Psoas muscle (tissue), 7 donors: ENCODE measurements at regions not wholly inside any gene's neighbourhood (a gene's known extent, or its start where the extent isn't known, plus 50 kb on each side); places are given as distances from the start of the nearest gene placed in this dataset.

Experiments
- ATAC-seq, 4 donors: fragments of 200-7000 bp; cut with Tn5 transposase; one replicate each; pipeline ENCODE4 v1.9.1; 2020; ENCODE audit warnings: moderate library complexity in 3 of 4, mild to moderate bottlenecking in 2 of 4
- DNase-seq, 2 donors: peaks; one replicate each; pipeline ENCODE4 v3.0.0-alpha.2; 2020
- H3K27ac ChIP-seq: fragments of 200-600 bp; one replicate; pipeline ENCODE4 v1.8.0; 2022
- H3K27me3 ChIP-seq, 3 donors: fragments of 200-600 bp in 1 of 3; one replicate each; pipeline versions ENCODE4 v1.6.1 to v1.8.0; 2013 to 2022; ENCODE audit warnings: low read length in 2 of 3, mild to moderate bottlenecking in 2 of 3, moderate library complexity in 1 of 3; ENCODE audit not compliant: insufficient read depth in 3 of 3
- H3K36me3 ChIP-seq, 2 donors: fragments of 200-600 bp in 1 of 2; one replicate each; pipeline versions ENCODE4 v1.6.1 to v1.8.0; 2013 to 2022; ENCODE audit warnings: low read depth in 1 of 2, mild to moderate bottlenecking in 1 of 2, moderate library complexity in 1 of 2; ENCODE audit not compliant: insufficient read depth in 1 of 2
- H3K4me1 ChIP-seq: fragments of 200-600 bp; one replicate; pipeline ENCODE4 v1.8.0; 2022
- H3K4me3 ChIP-seq: fragments of 200-600 bp; one replicate; pipeline ENCODE4 v1.8.0; 2022; ENCODE audit warnings: mild to moderate bottlenecking
- H3K9me3 ChIP-seq: fragments of 200-600 bp; one replicate; pipeline ENCODE4 v1.8.0; 2022
- WGBS, 3 donors: extraction: QIAGEN DNeasy Blood & Tissue Kit; methylation state at CpG; one replicate each; pipeline versions ENCODE4 v1.1.6 to v1.1.7; 2013; 5-methylcytosine and 5-hydroxymethylcytosine counted together
- intact Hi-C, 2 donors: fragments of 100-400 bp; cut with DNase I; formaldehyde crosslinking; loops; one replicate each; pipeline versions ENCODE4 v1.11.0 to v1.14.2; 2022
- TF ChIP-seq, protein P1 (sequence below): fragments of 200-600 bp; IDR thresholded peaks from one replicate; pipeline ENCODE4 v1.8.0; 2022; ENCODE audit warnings: antibody characterized with exemption
- donor health status: healthy with polysubstance abuse.
- donor health status: DM: no; HTN: no; CAD: no; lungs with moderate emphysema.
- donor health status: Bipolar disorder and iron deficiency.
- donor health status: healthy.
- donor health status: DM: yes; HTN: yes; CAD: no.
- donor health status: DM: no; HTN: no; CAD: no.
- donor health status: DM: yes; HTN: yes; CAD: no.

DNA sequence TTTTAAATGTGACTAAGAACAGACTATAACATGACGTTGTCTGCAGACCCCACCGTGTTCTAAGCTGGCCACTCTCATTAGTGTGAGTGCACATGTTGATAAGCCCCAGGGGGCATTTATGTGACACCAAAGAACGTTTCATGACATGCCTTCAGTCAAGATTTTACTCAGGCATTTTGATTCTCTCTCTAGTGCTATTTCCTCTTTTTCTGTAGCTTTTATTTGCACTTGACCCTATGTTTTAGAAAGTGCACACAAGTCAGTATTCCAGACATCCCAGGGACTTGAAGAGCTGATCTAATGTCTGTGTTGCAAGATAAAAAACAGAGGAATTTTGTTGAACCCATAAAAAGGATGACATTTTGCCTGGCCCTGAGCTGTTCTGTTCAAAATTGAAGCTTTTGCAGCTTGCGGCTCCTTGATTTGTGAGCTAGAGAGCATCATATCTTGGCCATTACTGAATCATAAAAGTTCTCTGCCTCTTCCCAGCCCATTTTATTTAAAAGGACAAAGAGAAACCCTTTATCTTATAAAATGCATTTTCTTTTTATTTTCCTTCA lies 80.9 kb upstream of the TYRP1 start:
- no peak for ATAC-seq
- intact Hi-C loops, result no loop called here
- H3K36me3 ChIP-seq, result no peaks in the 10 kb centered on the region
- H3K4me3 ChIP-seq, result no peak overlapping the region
- DNase-seq, result no peak
- TF ChIP-seq, protein P1, sequence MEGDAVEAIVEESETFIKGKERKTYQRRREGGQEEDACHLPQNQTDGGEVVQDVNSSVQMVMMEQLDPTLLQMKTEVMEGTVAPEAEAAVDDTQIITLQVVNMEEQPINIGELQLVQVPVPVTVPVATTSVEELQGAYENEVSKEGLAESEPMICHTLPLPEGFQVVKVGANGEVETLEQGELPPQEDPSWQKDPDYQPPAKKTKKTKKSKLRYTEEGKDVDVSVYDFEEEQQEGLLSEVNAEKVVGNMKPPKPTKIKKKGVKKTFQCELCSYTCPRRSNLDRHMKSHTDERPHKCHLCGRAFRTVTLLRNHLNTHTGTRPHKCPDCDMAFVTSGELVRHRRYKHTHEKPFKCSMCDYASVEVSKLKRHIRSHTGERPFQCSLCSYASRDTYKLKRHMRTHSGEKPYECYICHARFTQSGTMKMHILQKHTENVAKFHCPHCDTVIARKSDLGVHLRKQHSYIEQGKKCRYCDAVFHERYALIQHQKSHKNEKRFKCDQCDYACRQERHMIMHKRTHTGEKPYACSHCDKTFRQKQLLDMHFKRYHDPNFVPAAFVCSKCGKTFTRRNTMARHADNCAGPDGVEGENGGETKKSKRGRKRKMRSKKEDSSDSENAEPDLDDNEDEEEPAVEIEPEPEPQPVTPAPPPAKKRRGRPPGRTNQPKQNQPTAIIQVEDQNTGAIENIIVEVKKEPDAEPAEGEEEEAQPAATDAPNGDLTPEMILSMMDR, result no peak
- no peak overlapping the region for H3K27ac ChIP-seq
- no peaks in the 10 kb centered on the region for H3K9me3 ChIP-seq
- H3K4me1 ChIP-seq, result no peaks in the 10 kb centered on the region
- WGBS, 3 donors, result 43 to 55% (median 46%) methylated on average over 4 of the region's 4 CpGs
- no peaks in the 10 kb centered on the region for H3K27me3 ChIP-seq

DNA sequence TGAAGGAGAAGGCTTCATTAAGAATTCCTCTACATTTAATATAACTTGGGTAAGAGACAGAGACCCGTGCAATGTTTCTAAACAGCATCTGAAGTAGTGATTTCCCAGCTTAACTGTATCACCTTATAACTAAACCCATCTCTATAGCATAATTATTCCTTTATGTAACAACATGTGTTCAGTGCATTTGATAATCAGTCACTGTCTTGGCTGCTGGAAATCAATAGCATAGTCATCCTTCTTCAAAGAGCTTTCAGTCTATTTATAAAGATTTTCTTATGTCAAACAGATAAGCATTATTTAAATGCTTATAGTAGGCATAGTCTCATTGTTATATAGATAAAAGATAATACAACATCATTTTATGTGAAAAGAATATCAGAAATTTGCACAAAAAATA lies 80.1 kb upstream of the TYRP1 start:
- 82 to 93% (median 83%) methylated on average over 1 of the region's 1 CpG for WGBS, 3 donors
- TF ChIP-seq, protein P1, result no peak
- DNase-seq (no peak), ATAC-seq (no peak)
- Histone ChIP-seq H3K4me1 (no peaks in the 10 kb centered on the region), H3K9me3 (no peaks in the 10 kb centered on the region), H3K4me3 (no peak overlapping the region), H3K27ac (no peak overlapping the region), H3K36me3 (no peaks in the 10 kb centered on the region), H3K27me3 (no peaks in the 10 kb centered on the region)
- intact Hi-C loops, result no loop called here

DNA sequence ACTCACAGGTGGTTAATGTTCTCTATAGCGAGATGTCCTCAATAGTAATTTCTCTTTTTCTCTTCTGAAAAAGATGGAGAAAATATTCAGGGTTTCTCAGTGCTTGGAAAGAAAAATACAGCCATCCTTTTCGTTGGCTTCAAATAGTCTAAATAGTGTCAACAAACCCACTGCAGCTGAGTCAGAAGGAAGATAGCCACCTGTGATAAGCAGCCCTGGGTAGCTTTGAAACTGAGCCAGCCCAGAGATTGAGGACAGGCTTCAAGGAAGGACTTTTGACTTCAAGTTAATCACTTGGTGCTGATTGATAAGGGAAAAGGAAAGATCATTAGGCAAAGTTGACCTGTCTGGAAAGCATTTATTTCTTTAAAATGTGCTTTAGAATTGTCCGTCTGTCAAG lies 78.7 kb upstream of the TYRP1 start:
- ATAC-seq, result no peak
- TF ChIP-seq, protein P1, result no peak
- Histone ChIP-seq H3K4me3 (no peak overlapping the region), H3K4me1 (no peaks in the 10 kb centered on the region), H3K27ac (no peak overlapping the region), H3K27me3 (no peaks in the 10 kb centered on the region), H3K36me3 (no peaks in the 10 kb centered on the region), H3K9me3 (no peaks in the 10 kb centered on the region)
- intact Hi-C loops, result no loop called here
- no peak for DNase-seq
- 82 to 86% (median 85%) methylated on average over 3 of the region's 3 CpGs for WGBS, 3 donors

DNA sequence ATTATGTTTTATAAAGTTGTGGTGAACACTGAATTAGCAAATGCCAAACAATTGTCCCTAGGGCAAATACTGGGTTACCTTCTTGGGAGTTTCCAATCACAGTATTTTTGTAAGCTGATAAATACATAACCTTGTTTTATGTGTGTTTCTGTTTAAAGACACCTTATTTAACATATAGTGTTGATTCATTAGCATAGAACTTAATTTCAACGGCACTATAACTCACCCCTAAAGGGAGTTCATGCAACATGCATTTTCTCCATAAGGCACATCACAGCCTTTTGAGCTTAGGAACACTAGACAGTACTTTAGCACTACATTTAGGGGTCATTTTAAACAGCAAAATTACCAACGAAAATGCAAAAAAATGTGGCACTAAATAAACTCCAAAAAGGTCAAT lies 74.2 kb upstream of the TYRP1 start:
- ATAC-seq, result no peak
- intact Hi-C loops, result no loop called here

More for the DNA sequence above, 74.2 kb upstream of the TYRP1 start:
- no peaks in the 10 kb centered on the region for H3K9me3 ChIP-seq
- no peak overlapping the region for H3K4me3 ChIP-seq
- H3K4me1 ChIP-seq, result no peaks in the 10 kb centered on the region
- TF ChIP-seq, protein P1, result no peak
- 46 to 53% (median 47%) methylated on average over 2 of the region's 2 CpGs for WGBS, 3 donors
- H3K27me3 ChIP-seq, result no peaks in the 10 kb centered on the region
- no peak overlapping the region for H3K27ac ChIP-seq
- H3K36me3 ChIP-seq, result no peaks in the 10 kb centered on the region
- DNase-seq, result no peak
